Large intestine (tissue), 3 donors: ENCODE measurements at regions not wholly inside any gene's neighbourhood (a gene's known extent, or its start where the extent isn't known, plus 50 kb on each side); places are given as distances from the start of the nearest gene placed in this dataset.
"Not testable (repeated sequence)": the region's sequence is repeated elsewhere in the genome, so short reads cannot be mapped to it uniquely, and the experiment has no call there.

ENCODE experiments used
- DNase-seq, 2 donors: peaks; one replicate each; pipeline versions ENCODE4 v3.0.0 to v3.0.0-alpha.2; 2013
- H3K27ac ChIP-seq: one replicate; pipeline ENCODE4 v1.5.1; 2013; ENCODE audit warnings: low read length
- H3K27me3 ChIP-seq: 2 replicates; pipeline ENCODE4 v1.6.1; 2013; ENCODE audit warnings: low read length; ENCODE audit not compliant: control insufficient read depth, insufficient read depth
- H3K36me3 ChIP-seq: 2 replicates; pipeline ENCODE4 v1.6.1; 2013; ENCODE audit warnings: low read length; ENCODE audit not compliant: control insufficient read depth, insufficient read depth
- H3K4me1 ChIP-seq: one replicate; pipeline ENCODE4 v1.6.1; 2013; ENCODE audit warnings: low read length; ENCODE audit not compliant: control insufficient read depth, insufficient read depth
- H3K4me3 ChIP-seq: one replicate; pipeline ENCODE4 v1.5.1; 2013; ENCODE audit warnings: low read length
- H3K9me3 ChIP-seq: one replicate; pipeline ENCODE4 v1.6.1; 2013; ENCODE audit warnings: mild to moderate bottlenecking, low read depth, low read length, moderate library complexity; ENCODE audit not compliant: control insufficient read depth
- WGBS: methylation state at CpG from one replicate; pipeline ENCODE4 v1.1.5; 2013; ENCODE audit warnings: low lambda C conversion rate; ENCODE audit not compliant: insufficient coverage; 5-methylcytosine and 5-hydroxymethylcytosine counted together

- no peak for DNase-seq
- Histone ChIP-seq H3K4me3 (no peak overlapping the region), H3K27ac (no peak overlapping the region), H3K36me3 (no peaks in the 10 kb centered on the region), H3K4me1 (no peaks in the 10 kb centered on the region), H3K27me3 (no peaks in the 10 kb centered on the region), H3K9me3 (no peaks in the 10 kb centered on the region)
- WGBS: 95% methylated on average over 3 of the region's 3 CpGs
Measured at GRCh38 chr3:166556955-166557354, 719.7 kb upstream of the BCHE start.

- WGBS: no CpG with 5 or more reads among the region's 1 CpG
- H3K4me1 ChIP-seq: no peaks in the 10 kb centered on the region
- no peak for DNase-seq
- no peak overlapping the region for H3K4me3 ChIP-seq
- no peaks in the 10 kb centered on the region for H3K36me3 ChIP-seq
- no peak overlapping the region for H3K27ac ChIP-seq
- H3K9me3 ChIP-seq: no peaks in the 10 kb centered on the region
- H3K27me3 ChIP-seq: no peaks in the 10 kb centered on the region
Measured at GRCh38 chr3:166554023-166554422, 716.8 kb upstream of the BCHE start.

GRCh38 chr3:166533740-166534139, 696.5 kb upstream of the BCHE start:
- no peaks in the 10 kb centered on the region for H3K36me3 ChIP-seq
- no peak overlapping the region for H3K27ac ChIP-seq
- H3K27me3 ChIP-seq: no peaks in the 10 kb centered on the region
- WGBS: 92% methylated on average over 2 of the region's 2 CpGs
- no peak overlapping the region for H3K4me3 ChIP-seq
- DNase-seq: no peak
- no peaks in the 10 kb centered on the region for H3K4me1 ChIP-seq
- no peaks in the 10 kb centered on the region for H3K9me3 ChIP-seq

GRCh38 chr3:166531730-166532129, 694.5 kb upstream of the BCHE start:
- Histone ChIP-seq H3K4me1 (no peaks in the 10 kb centered on the region), H3K36me3 (no peaks in the 10 kb centered on the region), H3K27ac (no peak overlapping the region), H3K27me3 (no peaks in the 10 kb centered on the region), H3K4me3 (no peak overlapping the region), H3K9me3 (no peaks in the 10 kb centered on the region)
- DNase-seq: no peak

- Histone ChIP-seq H3K27me3 (no peaks in the 10 kb centered on the region), H3K4me3 (no peak overlapping the region), H3K36me3 (no peaks in the 10 kb centered on the region), H3K9me3 (no peaks in the 10 kb centered on the region), H3K4me1 (no peaks in the 10 kb centered on the region), H3K27ac (no peak overlapping the region)
- DNase-seq: no peak
- WGBS: 100% methylated on average over 1 of the region's 2 CpGs
Measured at GRCh38 chr3:166527325-166527724, 690.1 kb upstream of the BCHE start.

- Histone ChIP-seq H3K4me3 (no peak overlapping the region), H3K36me3 (no peaks in the 10 kb centered on the region), H3K4me1 (no peaks in the 10 kb centered on the region), H3K9me3 (no peaks in the 10 kb centered on the region), H3K27ac (no peak overlapping the region), H3K27me3 (no peaks in the 10 kb centered on the region)
- DNase-seq: no peak
- WGBS: no CpG with 5 or more reads among the region's 2 CpGs
Measured at GRCh38 chr3:166526881-166527280, 689.7 kb upstream of the BCHE start.

- 71% methylated on average over 2 of the region's 3 CpGs for WGBS
- Histone ChIP-seq H3K9me3 (no peaks in the 10 kb centered on the region), H3K36me3 (no peaks in the 10 kb centered on the region), H3K27me3 (no peaks in the 10 kb centered on the region), H3K4me1 (no peaks in the 10 kb centered on the region), H3K27ac (no peak overlapping the region), H3K4me3 (no peak overlapping the region)
- DNase-seq: no peak
Measured at GRCh38 chr3:166522017-166522416, 684.8 kb upstream of the BCHE start.

GRCh38 chr3:166519443-166519842, 682.2 kb upstream of the BCHE start:
- DNase-seq: no peak
- no peaks in the 10 kb centered on the region for H3K4me1 ChIP-seq
- 80% methylated on average over 2 of the region's 2 CpGs for WGBS
- no peaks in the 10 kb centered on the region for H3K27me3 ChIP-seq
- H3K4me3 ChIP-seq: no peak overlapping the region
- H3K36me3 ChIP-seq: no peaks in the 10 kb centered on the region
- H3K27ac ChIP-seq: no peak overlapping the region
- no peaks in the 10 kb centered on the region for H3K9me3 ChIP-seq

- DNase-seq: no peak
- H3K9me3 ChIP-seq: no peaks in the 10 kb centered on the region
- no peak overlapping the region for H3K27ac ChIP-seq
- H3K36me3 ChIP-seq: no peaks in the 10 kb centered on the region
- H3K4me3 ChIP-seq: no peak overlapping the region
- no CpG with 5 or more reads among the region's 2 CpGs for WGBS
- H3K27me3 ChIP-seq: no peaks in the 10 kb centered on the region
- no peaks in the 10 kb centered on the region for H3K4me1 ChIP-seq
Measured at GRCh38 chr3:166518040-166518439, 680.8 kb upstream of the BCHE start.

- no peaks in the 10 kb centered on the region for H3K4me1 ChIP-seq
- H3K27me3 ChIP-seq: no peaks in the 10 kb centered on the region
- H3K27ac ChIP-seq: no peak overlapping the region
- no peaks in the 10 kb centered on the region for H3K36me3 ChIP-seq
- no peaks in the 10 kb centered on the region for H3K9me3 ChIP-seq
- DNase-seq: no peak
- WGBS: no CpG with 5 or more reads among the region's 4 CpGs
- H3K4me3 ChIP-seq: no peak overlapping the region
Measured at GRCh38 chr3:166510382-166510781, 673.2 kb upstream of the BCHE start.

GRCh38 chr3:166500420-166500819, 663.2 kb upstream of the BCHE start:
- DNase-seq: not testable (repeated sequence)

More at GRCh38 chr3:166500420-166500819, 663.2 kb upstream of the BCHE start:
- H3K4me3 ChIP-seq, H3K4me1 ChIP-seq, H3K9me3 ChIP-seq, H3K27ac ChIP-seq, H3K27me3 ChIP-seq, H3K36me3 ChIP-seq: not testable (repeated sequence)
- WGBS: 100% methylated on average over 1 of the region's 2 CpGs
